ENCODE measurements at regions not wholly inside any gene's neighbourhood (a gene's known extent, or its start where the extent isn't known, plus 50 kb on each side); places are given as distances from the start of the nearest gene placed in this dataset.

DNA sequence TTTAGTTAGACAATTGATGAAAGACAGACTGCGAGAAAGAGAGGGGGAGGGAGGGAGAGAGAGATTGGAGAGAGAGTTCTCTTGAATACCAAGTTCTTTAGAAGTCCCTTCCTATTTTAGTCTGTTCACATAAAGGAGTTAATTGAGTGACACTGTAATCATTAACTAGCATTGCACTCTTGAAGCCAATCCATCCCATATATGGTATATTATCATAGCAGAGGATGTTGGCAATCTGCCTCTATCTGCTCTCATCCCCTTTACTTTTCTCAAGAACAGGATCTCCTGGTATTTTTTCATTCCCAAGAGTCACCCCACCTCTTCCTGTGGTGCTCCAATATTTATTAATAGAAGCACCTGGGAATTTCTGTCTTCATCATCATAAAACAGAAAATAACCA, 959.6 kb upstream of the NDST4 start:
- H3K36me3 ChIP-seq (replicated peaks in 1 of 2; ENCODE audit: insufficient read depth in 1 of 2, low read depth in 2 of 2) = no peaks in the 10 kb centered on the region
- H3K27me3 ChIP-seq = no peaks in the 10 kb centered on the region
- 50 to 57% methylated on average over 1 of the region's 1 CpG for WGBS, 2 donors
- no peak overlapping the region for H3K4me3 ChIP-seq
- no peaks in the 10 kb centered on the region for H3K9me3 ChIP-seq
- H3K27ac ChIP-seq = no peak overlapping the region
- TF ChIP-seq, protein P1, sequence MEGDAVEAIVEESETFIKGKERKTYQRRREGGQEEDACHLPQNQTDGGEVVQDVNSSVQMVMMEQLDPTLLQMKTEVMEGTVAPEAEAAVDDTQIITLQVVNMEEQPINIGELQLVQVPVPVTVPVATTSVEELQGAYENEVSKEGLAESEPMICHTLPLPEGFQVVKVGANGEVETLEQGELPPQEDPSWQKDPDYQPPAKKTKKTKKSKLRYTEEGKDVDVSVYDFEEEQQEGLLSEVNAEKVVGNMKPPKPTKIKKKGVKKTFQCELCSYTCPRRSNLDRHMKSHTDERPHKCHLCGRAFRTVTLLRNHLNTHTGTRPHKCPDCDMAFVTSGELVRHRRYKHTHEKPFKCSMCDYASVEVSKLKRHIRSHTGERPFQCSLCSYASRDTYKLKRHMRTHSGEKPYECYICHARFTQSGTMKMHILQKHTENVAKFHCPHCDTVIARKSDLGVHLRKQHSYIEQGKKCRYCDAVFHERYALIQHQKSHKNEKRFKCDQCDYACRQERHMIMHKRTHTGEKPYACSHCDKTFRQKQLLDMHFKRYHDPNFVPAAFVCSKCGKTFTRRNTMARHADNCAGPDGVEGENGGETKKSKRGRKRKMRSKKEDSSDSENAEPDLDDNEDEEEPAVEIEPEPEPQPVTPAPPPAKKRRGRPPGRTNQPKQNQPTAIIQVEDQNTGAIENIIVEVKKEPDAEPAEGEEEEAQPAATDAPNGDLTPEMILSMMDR (IDR thresholded peaks at IDR 0.05) = no peak
- TF ChIP-seq POLR2A (IDR thresholded peaks at IDR 0.05) = no peak
- H3K4me1 ChIP-seq = no peaks in the 10 kb centered on the region
- DNase-seq = no peak
- intact Hi-C loops (cut with DNase I) = no loop called here
- no peak for ATAC-seq

DNA sequence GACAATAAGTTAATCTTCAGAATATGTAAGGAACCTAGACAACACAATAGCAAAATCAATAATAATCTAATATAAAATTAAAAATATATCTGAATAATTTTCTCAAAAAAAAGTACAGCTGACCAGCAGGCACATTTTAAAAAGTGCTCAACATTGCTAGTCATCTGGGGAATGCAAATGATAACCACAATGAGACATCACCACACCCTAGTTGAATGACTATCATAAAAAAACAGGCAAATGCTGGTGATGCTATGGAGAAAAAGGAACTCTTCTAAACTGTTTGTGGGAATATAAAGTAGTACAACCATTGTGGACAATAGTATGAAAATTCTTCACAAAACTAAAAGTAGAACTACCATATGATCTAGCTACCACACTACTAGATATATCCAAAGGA, 956.9 kb upstream of the NDST4 start:
- intact Hi-C loops (cut with DNase I) = no loop called here
- no peak overlapping the region for H3K4me3 ChIP-seq
- DNase-seq (no peak), ATAC-seq (no peak)
- no peak overlapping the region for H3K27ac ChIP-seq
- H3K9me3 ChIP-seq = no peaks in the 10 kb centered on the region
- TF ChIP-seq POLR2A (IDR thresholded peaks at IDR 0.05) = no peak
- TF ChIP-seq, protein P1 (IDR thresholded peaks at IDR 0.05) = no peak
- H3K4me1 ChIP-seq = no peaks in the 10 kb centered on the region
- no peaks in the 10 kb centered on the region for H3K36me3 ChIP-seq (replicated peaks in 1 of 2; ENCODE audit: insufficient read depth in 1 of 2, low read depth in 2 of 2)
- no peaks in the 10 kb centered on the region for H3K27me3 ChIP-seq

DNA sequence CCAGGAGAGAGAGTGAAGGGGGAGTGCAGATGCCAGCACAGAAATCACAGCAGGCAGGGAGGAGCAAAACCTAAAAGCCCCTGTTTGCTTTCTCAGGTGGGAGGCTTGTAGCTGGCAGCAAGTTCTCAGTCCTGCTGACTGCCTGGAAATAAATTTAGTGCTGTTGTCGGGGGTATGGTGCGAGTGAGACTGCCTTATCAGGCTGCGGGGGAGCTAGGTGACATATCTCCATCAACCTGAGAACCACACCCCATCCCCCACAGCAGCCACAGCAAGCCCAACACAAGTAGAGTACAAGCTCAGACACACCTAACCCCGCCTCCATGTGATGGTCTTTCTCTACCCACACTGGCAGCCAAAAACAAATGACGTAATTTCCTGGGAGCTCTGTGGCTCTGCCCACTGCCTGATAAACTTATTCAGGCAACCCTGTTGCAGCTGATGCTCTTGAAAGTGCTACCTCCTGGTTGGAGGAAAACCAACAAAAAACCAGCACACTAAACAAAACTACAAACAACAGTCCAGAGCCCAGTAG, 953.4 kb upstream of the NDST4 start:
- Histone ChIP-seq H3K36me3 (replicated peaks in 1 of 2; ENCODE audit: insufficient read depth in 1 of 2, low read depth in 2 of 2) (no peaks in the 10 kb centered on the region), H3K4me1 (no peaks in the 10 kb centered on the region), H3K4me3 (no peak overlapping the region), H3K27me3 (no peaks in the 10 kb centered on the region), H3K27ac (no peak overlapping the region), H3K9me3 (no peaks in the 10 kb centered on the region)
- ATAC-seq (no peak), DNase-seq (no peak)
- TF ChIP-seq, protein P1 (IDR thresholded peaks at IDR 0.05) = no peak
- no peak for TF ChIP-seq POLR2A (IDR thresholded peaks at IDR 0.05)
- intact Hi-C loops (cut with DNase I) = no loop called here
- WGBS, 2 donors = 31 to 48% methylated on average over 5 of the region's 5 CpGs

DNA sequence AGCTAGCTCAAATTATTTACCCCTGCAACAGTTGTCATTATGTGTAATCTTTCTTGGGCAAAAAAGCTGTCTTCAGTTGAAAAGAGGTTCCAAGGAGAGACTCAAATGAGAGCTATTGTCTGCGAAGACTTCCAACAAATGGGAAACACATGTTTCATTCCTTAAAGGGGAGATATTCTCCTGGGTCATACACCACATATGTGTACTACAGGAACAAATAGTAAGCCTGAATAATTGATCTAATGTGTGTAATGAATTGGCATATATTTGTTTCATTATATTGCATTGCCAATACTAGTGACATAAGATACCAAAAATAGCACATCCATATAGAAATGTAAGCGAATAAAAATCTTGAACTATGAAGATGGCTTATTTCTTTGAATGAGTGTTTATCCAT, 950.9 kb upstream of the NDST4 start:
- no peak for TF ChIP-seq POLR2A (IDR thresholded peaks at IDR 0.05)
- TF ChIP-seq, protein P1 (IDR thresholded peaks at IDR 0.05) = no peak
- Histone ChIP-seq H3K4me3 (no peak overlapping the region), H3K4me1 (no peaks in the 10 kb centered on the region), H3K36me3 (replicated peaks in 1 of 2; ENCODE audit: insufficient read depth in 1 of 2, low read depth in 2 of 2) (no peaks in the 10 kb centered on the region), H3K27me3 (no peaks in the 10 kb centered on the region), H3K27ac (no peak overlapping the region), H3K9me3 (no peaks in the 10 kb centered on the region)
- 85 to 87% methylated on average over 2 of the region's 2 CpGs for WGBS, 2 donors
- ATAC-seq = no peak
- DNase-seq = no peak
- intact Hi-C loops (cut with DNase I) = no loop called here

DNA sequence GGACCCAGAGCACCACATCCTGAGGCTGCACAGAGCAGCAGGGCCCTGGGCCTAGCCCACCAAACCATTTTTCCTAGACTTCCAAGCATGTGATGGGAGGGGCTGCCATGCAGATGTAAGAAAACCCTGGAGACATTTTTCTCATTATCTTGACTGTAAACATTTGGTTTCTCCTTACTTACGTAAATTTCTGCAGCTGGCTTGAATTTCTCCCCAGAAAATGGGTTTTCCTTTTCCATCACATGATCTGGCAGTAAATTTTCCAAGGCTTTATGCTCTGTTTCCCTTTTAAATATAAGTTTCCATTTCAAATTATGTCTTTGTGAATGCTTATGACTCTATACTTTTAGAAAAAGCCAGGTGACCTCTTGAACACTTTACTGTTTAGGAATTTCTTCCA, 945.9 kb upstream of the NDST4 start:
- no peak overlapping the region for H3K4me3 ChIP-seq
- 58% methylated on average over 1 of the region's 1 CpG for WGBS, 2 donors
- H3K9me3 ChIP-seq = no peaks in the 10 kb centered on the region
- H3K4me1 ChIP-seq = no peaks in the 10 kb centered on the region
- no peaks in the 10 kb centered on the region for H3K27me3 ChIP-seq
- H3K36me3 ChIP-seq (replicated peaks in 1 of 2; ENCODE audit: insufficient read depth in 1 of 2, low read depth in 2 of 2) = no peaks in the 10 kb centered on the region
- intact Hi-C loops (cut with DNase I) = no loop called here
- ATAC-seq (no peak), DNase-seq (no peak)
- TF ChIP-seq POLR2A (IDR thresholded peaks at IDR 0.05) = no peak
- TF ChIP-seq, protein P1 (IDR thresholded peaks at IDR 0.05) = no peak
- no peak overlapping the region for H3K27ac ChIP-seq
